Loucy (cell line): ENCODE measurements at regions not wholly inside any gene's neighbourhood (a gene's known extent, or its start where the extent isn't known, plus 50 kb on each side); places are given as distances from the start of the nearest gene placed in this dataset.

Source experiments
- EZH2phosphoT487 ChIP-seq: fragments of 200-600 bp; IDR thresholded peaks from 2 replicates; pipeline ENCODE4 v1.6.1; 2018; ENCODE audit warnings: antibody characterized with exemption, mild to moderate bottlenecking, moderate library complexity, borderline replicate concordance
- TF ChIP-seq, protein P1 (sequence below): fragments of 200-600 bp; sonication (generic); conservative IDR thresholded peaks from 2 replicates; pipeline ENCODE4 v1.5.1; 2014; ENCODE audit warnings: mild to moderate bottlenecking, antibody characterized with exemption, low read length

DNA sequence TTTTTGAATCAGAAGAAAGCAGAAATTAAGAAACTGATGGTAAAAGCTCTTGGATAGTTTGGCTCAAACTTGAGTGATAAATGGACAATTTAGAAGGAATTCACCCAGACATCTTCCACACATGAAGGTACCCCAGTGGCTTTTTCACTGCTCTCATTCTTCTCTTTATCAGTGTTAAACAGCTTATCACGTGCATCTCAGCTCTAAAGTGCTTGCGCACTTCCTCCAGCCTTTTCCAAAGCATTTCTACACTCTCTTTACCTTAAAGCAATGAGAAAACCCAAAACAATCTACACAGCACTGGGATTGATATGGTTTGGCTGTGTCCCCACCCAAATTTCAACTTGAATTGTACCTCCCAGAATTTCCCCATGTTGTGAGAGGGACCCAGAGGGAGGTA is 509.1 kb upstream of the FAT1 start:
- TF ChIP-seq, protein P1, sequence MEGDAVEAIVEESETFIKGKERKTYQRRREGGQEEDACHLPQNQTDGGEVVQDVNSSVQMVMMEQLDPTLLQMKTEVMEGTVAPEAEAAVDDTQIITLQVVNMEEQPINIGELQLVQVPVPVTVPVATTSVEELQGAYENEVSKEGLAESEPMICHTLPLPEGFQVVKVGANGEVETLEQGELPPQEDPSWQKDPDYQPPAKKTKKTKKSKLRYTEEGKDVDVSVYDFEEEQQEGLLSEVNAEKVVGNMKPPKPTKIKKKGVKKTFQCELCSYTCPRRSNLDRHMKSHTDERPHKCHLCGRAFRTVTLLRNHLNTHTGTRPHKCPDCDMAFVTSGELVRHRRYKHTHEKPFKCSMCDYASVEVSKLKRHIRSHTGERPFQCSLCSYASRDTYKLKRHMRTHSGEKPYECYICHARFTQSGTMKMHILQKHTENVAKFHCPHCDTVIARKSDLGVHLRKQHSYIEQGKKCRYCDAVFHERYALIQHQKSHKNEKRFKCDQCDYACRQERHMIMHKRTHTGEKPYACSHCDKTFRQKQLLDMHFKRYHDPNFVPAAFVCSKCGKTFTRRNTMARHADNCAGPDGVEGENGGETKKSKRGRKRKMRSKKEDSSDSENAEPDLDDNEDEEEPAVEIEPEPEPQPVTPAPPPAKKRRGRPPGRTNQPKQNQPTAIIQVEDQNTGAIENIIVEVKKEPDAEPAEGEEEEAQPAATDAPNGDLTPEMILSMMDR, result no peak
- TF ChIP-seq EZH2phosphoT487, result no peak
